Lower lobe of right lung (tissue), 2 donors: ENCODE measurements at regions not wholly inside any gene's neighbourhood (a gene's known extent, or its start where the extent isn't known, plus 50 kb on each side); places are given as distances from the start of the nearest gene placed in this dataset.

Experiments
- ATAC-seq, 2 donors: fragments of 200-7000 bp; cut with Tn5 transposase; one replicate each; pipeline ENCODE4 v1.9.1; 2020 to 2022; ENCODE audit warnings: mild to moderate bottlenecking in 2 of 2, moderate library complexity in 2 of 2
- DNase-seq: peaks from one replicate; pipeline ENCODE4 v3.0.0-alpha.2; 2020
- H3K27ac ChIP-seq: fragments of 200-600 bp; one replicate; pipeline ENCODE4 v1.8.0; 2022
- H3K27me3 ChIP-seq: fragments of 200-600 bp; one replicate; pipeline ENCODE4 v1.8.0; 2022; ENCODE audit warnings: low read depth
- H3K36me3 ChIP-seq: fragments of 200-600 bp; one replicate; pipeline ENCODE4 v1.8.0; 2022; ENCODE audit warnings: mild to moderate bottlenecking
- H3K4me1 ChIP-seq: fragments of 200-600 bp; one replicate; pipeline ENCODE4 v1.8.0; 2022
- H3K4me3 ChIP-seq: fragments of 200-600 bp; one replicate; pipeline ENCODE4 v1.8.0; 2022; ENCODE audit warnings: mild to moderate bottlenecking
- H3K9me3 ChIP-seq: fragments of 200-600 bp; one replicate; pipeline ENCODE4 v1.8.0; 2022
- intact Hi-C: fragments of 100-400 bp; cut with DNase I; formaldehyde crosslinking; loops from one replicate; pipeline ENCODE4 v1.11.0; 2022
- TF ChIP-seq, protein P1 (sequence below): fragments of 200-600 bp; IDR thresholded peaks from one replicate; pipeline ENCODE4 v1.8.0; 2022; ENCODE audit warnings: antibody characterized with exemption, mild to moderate bottlenecking
- donor health status: DM: no; HTN: yes; CAD: no; lungs with severe emphysema.

DNA sequence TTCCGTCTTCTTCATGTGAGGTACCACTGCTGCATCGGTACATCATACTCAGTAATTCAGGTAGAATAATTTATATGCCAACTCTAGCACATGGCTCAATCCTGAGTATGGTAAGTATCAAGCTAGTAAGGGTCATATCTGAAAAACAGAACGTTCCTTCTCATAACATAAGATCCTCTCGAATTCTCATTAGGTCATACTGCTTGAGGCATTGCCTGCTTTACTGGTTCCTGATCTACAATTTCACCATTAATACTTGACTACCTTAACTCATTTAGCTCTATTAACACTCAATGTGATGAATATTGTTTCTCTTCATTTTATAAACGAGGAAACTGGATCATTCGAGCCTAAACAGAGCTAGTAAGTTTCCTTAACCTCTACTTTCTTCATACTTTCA, 871.6 kb downstream of the BRINP3 start:
- DNase-seq (no peak), ATAC-seq (no peak)
- Histone ChIP-seq H3K36me3 (no peaks in the 10 kb centered on the region), H3K27me3 (no peaks in the 10 kb centered on the region), H3K4me3 (no peak overlapping the region), H3K4me1 (no peaks in the 10 kb centered on the region), H3K27ac (no peak overlapping the region), H3K9me3 (no peaks in the 10 kb centered on the region)
- intact Hi-C loops = no loop called here
- TF ChIP-seq, protein P1, sequence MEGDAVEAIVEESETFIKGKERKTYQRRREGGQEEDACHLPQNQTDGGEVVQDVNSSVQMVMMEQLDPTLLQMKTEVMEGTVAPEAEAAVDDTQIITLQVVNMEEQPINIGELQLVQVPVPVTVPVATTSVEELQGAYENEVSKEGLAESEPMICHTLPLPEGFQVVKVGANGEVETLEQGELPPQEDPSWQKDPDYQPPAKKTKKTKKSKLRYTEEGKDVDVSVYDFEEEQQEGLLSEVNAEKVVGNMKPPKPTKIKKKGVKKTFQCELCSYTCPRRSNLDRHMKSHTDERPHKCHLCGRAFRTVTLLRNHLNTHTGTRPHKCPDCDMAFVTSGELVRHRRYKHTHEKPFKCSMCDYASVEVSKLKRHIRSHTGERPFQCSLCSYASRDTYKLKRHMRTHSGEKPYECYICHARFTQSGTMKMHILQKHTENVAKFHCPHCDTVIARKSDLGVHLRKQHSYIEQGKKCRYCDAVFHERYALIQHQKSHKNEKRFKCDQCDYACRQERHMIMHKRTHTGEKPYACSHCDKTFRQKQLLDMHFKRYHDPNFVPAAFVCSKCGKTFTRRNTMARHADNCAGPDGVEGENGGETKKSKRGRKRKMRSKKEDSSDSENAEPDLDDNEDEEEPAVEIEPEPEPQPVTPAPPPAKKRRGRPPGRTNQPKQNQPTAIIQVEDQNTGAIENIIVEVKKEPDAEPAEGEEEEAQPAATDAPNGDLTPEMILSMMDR = no peak

- DNase-seq (no peak), ATAC-seq (no peak)
- Histone ChIP-seq H3K4me3 (no peak overlapping the region), H3K4me1 (no peaks in the 10 kb centered on the region), H3K9me3 (no peaks in the 10 kb centered on the region), H3K36me3 (no peaks in the 10 kb centered on the region), H3K27me3 (no peaks in the 10 kb centered on the region), H3K27ac (no peak overlapping the region)
- intact Hi-C loops = no loop called here
- TF ChIP-seq, protein P1 = no peak
Observed at GRCh38 chr1:189606795-189607476, 870.7 kb downstream of the BRINP3 start.

DNA sequence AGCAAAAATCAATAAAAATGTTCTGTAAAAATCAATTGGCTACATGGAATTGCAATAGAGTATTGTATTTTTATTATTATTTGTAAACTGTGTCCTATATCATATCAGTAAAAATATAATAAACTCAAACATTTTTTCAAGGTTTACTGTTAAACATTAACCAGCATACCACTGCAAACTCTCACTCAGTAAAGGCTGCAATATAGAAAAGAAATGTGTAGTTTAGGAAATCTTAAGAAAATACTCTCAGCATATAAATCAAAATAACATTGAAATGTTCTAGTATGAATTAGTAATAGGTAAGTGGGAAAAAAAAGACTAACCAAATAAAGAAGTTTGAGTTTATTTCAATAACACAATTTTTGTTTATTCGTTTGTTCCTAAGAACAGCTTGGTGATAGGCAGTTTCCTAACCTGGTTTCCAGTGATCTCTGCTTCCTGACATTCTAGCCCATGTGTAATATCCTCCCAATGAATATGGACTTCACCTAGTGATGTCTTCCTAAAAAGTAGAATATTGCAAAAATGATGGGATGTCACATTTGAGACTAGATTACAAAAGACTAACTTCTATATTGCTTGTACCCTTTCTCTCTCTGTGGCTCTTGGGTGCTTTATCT, 870.1 kb downstream of the BRINP3 start:
- H3K27me3 ChIP-seq = no peaks in the 10 kb centered on the region
- TF ChIP-seq, protein P1 = no peak
- no peaks in the 10 kb centered on the region for H3K36me3 ChIP-seq
- DNase-seq = no peak
- no peak for ATAC-seq
- H3K4me1 ChIP-seq = no peaks in the 10 kb centered on the region
- no peaks in the 10 kb centered on the region for H3K9me3 ChIP-seq
- no peak overlapping the region for H3K27ac ChIP-seq
- no peak overlapping the region for H3K4me3 ChIP-seq
- intact Hi-C loops = no loop called here

DNA sequence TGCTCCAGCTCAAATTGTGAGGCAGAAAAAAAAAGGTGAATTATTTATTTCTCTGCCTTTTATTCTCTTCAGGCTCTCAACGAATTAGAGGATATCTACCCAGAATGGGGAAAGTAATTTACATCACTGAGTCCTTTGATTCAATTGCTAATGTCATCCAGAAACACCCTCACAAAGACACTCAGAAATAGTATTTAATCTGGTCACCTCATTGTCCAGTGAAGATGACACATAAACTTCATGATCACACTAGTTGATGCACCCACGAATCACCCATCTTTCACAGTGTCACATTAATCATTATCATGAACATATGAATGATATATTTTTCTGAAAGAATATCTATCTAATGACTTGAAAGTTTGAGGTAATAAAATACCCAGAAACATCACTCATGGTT, 868.5 kb downstream of the BRINP3 start:
- intact Hi-C loops = no loop called here
- Histone ChIP-seq H3K27ac (no peak overlapping the region), H3K4me3 (no peak overlapping the region), H3K4me1 (no peaks in the 10 kb centered on the region), H3K27me3 (no peaks in the 10 kb centered on the region), H3K9me3 (no peaks in the 10 kb centered on the region), H3K36me3 (no peaks in the 10 kb centered on the region)
- DNase-seq = no peak
- TF ChIP-seq, protein P1 = no peak
- ATAC-seq = no peak

- intact Hi-C loops = no loop called here
- H3K4me3 ChIP-seq = no peak overlapping the region
- DNase-seq (no peak), ATAC-seq (no peak)
- H3K36me3 ChIP-seq = no peaks in the 10 kb centered on the region
- TF ChIP-seq, protein P1 = no peak
- no peaks in the 10 kb centered on the region for H3K27me3 ChIP-seq
- H3K4me1 ChIP-seq = no peaks in the 10 kb centered on the region
- H3K27ac ChIP-seq = no peak overlapping the region
- H3K9me3 ChIP-seq = no peaks in the 10 kb centered on the region
Observed at GRCh38 chr1:189616893-189617292, 860.8 kb downstream of the BRINP3 start.
